GM18858 (cell line): ENCODE measurements at regions not wholly inside any gene's neighbourhood (a gene's known extent, or its start where the extent isn't known, plus 50 kb on each side); places are given as distances from the start of the nearest gene placed in this dataset.
"Not testable (repeated sequence)": the region's sequence is repeated elsewhere in the genome, so short reads cannot be mapped to it uniquely, and the experiment has no call there.

ENCODE experiments used
- ATAC-seq: cut with Tn5 transposase; IDR thresholded peaks from one replicate; pipeline ENCODE4 v1.9.1; 2021; ENCODE audit not compliant: unreplicated experiment

DNA sequence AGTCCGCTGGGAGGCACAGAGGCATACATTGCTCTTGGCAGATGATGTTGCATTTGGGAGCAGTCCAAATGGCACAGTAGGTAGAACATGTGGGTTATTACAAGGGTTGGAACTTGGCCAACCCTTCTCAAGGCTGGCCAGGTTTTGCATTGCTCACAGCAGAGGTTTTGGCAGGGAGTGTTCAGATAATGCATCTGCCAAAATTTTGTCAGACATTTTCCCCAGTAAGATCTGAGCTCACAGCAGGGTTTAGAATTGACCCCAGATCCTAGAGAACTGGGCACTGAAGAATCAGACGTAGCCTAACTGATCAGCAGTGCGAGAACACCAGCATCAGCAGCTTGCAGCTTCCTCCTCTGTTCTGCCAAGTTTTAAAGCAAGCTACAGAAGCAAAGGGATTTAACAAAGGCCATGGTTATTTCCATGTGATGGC lies 468.8 kb upstream of the KIF2B start:
- no peak for ATAC-seq

DNA sequence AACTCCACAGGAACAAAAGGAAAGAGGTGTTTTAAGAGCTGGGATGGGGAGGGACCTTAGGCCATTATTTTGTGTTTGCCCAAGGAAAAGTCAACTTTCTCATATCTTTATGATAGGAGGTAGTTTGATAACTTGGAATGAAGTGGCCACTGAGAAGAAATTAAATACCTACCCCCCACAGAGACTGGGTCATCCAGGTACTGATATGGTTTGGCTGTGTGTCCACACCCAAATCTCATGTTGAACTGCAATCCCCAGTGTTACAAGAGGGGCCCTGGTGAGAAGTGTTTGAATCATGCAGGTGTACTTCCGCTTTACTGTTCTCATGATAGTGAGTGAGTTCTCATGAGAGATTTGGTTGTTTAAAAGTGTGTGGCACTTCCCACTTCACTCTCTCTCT lies 477.9 kb upstream of the KIF2B start:
- no peak for ATAC-seq

DNA sequence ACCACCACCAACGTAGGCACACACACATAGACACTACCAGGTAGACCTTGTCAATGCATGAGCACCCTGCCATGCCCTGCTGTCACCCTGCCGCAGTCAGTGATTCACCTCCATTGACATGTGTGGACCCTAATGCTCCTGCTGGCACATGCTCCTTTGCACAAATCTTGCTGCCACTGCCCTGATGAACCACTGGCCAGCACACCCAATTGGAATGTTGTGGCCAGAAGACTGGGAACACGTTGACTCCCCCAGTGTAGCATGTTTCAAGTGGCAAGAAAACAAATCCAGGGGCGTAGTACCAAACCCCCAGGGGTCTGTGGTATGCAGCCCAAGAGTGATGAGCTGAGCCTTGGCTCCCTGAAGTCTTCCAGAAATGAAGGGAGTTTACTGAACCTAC lies 486.4 kb upstream of the KIF2B start:
- no peak for ATAC-seq

DNA sequence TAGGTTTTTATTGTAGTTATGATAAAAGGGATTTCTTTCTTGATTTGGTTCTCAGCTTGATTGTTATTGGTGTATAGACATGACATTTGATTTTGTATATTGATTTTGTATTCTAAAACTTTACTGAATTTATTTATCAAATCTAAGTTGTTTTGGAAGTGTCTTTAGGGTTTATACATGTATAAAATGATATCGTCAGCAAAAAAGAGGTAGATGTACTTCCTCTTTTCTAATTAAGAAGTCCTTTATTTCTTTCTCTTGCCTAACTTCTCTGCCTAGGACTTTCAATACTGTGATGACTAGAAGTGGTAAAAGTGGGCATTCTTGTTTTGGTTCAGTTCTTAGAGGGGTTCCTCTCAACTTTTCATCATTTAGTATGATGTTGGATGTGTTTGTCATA lies 487.3 kb upstream of the KIF2B start:
- ATAC-seq = no peak

DNA sequence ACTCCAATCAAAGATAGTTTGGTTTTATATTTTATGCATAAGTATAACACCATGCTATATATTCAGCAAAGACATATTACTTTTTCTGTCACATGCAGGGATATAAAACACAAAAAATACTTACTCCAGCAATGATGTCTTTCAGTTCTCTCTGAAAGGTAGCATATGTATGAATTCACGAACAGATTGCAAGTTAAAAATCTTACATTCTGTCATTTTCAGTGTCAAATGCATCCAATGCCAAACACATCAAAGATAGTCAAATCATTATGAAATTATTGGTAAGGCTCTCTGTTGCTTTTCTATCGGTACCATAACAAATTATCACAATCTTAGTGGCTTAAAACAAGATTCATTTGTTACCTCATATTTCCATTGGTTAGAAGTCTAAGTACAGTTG lies 492.0 kb upstream of the KIF2B start:
- ATAC-seq = no peak

DNA sequence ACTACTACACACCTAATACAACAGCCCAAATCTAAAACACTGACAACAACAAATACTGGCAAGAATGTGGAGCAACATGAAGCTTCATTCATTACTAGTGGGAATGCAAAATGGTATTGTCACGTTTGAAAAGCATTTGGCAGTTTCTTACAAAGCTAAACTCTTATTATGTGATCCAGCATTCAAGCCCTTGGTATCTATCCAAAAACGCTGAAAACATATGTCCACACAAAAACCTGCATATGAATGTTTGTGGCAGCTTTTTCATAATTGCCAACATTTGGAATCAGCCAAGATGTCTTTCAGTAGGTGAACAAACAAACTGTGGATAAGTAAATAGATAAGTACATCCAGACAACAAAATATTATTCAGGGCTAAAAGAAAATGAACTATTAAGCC lies 501.1 kb upstream of the KIF2B start:
- no peak for ATAC-seq

DNA sequence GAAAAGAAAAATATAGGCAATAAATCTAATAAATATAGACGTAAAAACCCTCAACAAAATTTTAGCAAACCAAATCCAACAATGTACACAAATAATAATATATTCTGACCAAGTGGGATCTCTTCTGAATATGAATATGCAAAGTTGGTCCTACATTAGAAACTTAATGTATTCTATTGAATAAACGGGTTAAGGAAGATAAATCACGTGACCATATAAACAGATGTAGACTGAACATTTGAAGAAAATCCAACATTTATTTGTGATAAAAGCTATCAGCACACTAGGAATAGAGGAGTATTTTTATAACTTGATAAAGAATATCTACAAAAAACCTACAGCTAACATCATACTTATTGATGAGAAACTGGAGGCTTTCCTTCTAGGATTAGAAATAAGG lies 502.8 kb upstream of the KIF2B start:
- ATAC-seq = no peak

DNA sequence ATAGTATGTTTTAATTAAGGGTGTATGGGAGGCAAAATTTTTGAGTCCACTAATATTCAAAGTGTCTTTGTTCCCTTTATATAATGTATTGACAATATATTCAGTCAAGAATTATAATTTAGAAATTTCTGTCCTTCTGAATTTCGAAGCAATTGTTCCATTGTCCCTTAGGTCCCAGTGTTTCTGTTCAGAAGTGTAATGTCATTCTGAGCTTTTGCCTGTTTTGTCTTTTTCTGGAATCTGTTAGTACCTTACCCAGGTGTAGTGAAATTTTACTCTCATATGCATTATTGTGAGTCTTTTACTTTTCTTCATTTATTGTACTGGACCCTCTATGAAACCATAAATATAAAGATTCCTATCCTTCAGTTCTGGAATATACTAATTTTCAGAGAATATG lies 505.7 kb upstream of the KIF2B start:
- ATAC-seq = no peak

DNA sequence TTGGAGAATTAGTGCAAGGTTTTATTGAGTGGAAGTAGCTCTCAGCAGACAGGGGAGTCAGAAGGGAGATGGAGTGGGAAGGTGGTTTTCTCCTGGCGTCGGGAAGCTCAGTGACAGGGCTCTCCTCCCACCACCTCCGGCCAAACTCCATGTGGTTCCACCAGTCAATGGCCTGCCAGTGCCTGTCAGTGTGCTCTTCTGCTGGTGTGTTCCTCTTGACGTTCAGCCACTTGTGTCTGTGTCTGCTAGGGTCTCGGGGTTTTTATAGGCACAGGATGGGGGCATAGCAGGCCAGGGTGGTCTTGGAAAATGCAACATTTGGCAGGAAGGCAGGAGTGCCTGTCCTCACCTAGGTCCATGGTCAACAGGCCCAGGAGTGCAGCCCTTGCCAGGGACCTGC lies 506.7 kb upstream of the KIF2B start:
- ATAC-seq = no peak

DNA sequence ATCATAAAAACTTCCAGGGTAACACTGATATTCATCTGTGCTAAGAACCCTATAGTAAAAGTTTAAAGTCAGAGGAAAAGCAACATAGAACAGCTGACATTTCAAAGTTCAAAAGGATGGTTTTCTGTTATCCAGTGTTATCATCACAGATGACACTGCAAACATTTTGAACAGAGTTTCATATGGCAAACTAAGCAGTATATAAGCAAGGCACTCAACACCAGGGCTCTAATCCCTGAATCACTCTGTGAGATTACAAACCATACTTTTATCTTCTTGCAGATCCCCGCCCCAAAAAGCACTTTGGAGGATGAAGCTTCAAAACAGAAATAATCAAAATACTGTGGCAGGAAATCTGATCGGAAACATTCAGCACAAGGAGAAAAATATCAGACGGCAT lies 508.2 kb upstream of the KIF2B start:
- no peak for ATAC-seq

DNA sequence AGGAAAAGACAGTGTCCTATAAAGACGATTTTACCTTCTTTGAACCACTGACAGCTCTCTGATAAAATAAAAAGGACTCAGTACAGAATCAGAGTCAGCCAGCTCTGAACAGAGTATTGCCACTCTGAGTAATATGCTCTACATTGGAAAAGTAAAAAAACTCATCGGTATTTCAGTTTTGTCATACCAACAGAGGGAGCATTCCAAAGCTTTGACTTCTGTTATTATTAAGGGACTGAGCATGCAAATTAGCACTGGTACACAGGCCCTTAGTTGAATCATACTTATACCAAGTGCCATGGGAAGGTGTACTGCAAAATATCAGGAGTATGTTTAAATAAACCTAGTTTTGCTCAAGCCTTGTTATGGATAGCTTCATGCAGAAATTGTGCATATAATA lies 509.0 kb upstream of the KIF2B start:
- ATAC-seq = no peak

DNA sequence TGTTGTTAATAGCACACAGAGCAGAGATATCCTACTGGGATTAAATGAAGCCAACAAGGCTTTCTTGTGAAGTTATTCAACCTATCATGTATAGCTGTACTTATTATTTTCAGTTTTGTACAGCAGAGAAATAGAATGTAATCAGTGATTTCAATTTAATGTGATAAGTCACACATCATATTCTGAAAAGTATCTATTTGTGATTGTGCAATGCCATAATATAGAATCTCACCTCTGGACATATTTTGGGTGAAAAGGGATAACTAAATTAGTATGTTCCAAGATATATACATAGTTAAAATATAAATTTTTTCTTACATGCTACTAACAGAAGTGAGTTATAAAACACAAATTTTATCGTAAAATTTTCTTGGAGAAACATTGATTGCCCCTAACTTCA lies 544.3 kb upstream of the KIF2B start:
- no peak for ATAC-seq

DNA sequence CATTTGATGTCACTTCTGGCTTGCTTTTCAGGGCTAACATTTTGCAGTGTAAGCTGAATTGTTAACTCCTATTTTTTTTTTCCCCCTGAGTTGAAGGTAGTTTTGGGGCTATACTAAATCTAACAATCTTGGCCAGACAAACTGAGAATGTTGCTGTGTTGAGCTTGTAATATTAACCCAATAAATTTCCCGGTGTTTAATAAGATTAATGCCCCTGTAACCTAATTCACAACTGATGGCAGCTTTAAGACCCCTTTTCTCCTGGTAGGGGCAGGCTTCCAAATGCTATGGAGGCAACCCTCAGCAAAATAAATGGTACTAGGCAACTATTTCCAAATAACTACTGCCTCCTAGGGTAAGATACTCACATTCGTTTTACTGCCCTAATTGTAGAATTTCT lies 549.6 kb upstream of the KIF2B start:
- ATAC-seq = no peak

DNA sequence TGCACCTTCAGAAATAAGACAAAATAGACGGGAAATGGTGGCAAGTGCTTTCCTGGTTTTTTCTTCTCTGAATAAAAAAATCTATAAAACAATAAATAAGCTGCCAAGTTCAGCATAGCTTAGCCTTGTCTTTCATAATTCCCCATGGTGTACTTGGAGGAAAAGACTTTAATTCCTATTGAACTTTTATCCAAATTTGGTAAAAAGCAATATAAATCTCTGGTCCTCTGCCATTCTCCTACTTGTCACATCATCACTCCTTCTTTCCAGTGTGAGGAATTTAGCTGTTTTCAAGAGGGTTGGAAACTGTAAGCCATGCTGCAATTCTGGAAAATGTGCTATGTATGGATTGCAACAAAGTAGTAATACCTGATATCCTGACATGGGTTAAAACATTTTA lies 551.8 kb upstream of the KIF2B start:
- ATAC-seq = no peak

DNA sequence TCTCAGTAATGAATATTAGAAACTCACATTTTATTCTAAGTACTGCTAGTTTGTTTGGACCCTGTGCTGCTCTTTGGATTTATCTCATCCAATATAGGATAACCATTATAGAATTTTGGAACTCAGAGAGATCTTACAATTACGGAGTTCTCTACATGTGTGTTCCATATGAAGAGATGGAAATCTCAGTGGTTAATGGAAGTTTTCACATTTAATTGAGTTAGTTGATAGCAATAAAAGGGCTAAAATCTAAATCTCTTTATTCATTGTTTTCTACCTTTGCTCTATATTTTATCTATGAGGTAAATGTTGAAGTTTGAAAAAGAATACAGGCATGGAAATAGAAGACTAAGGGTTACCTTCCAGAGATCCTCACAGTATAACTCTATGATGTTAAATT lies 558.0 kb upstream of the KIF2B start:
- no peak for ATAC-seq

DNA sequence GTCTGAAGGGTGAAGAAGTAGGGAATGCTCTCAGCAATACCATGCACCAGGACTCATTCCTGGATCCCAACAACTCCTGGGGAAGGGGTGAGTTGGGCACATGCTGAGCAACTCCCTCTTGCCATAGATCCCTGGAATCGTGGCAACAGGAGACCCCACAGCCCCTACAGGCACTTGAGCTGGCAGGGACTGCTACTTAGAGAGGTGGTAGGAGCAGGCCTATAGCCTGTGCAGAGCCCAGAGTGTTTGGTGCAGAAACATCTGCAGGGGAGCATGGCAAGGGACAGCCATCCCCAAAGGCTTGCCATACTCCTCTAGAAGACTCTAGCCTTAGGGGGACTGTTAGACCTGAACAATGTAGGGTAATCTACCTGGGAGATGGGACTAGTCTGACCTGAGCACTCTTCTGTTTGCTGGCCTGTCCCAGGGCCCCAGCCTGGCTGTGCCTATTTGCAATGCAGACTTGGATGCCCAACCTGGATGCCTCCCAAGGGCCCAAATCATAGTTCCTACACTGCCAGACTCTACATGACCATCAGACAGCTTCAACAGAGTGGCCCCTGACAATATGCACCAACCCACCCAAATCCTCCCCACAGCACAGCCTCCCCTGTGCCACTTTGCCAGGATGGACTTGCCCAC lies 568.6 kb upstream of the KIF2B start:
- ATAC-seq = no peak

DNA sequence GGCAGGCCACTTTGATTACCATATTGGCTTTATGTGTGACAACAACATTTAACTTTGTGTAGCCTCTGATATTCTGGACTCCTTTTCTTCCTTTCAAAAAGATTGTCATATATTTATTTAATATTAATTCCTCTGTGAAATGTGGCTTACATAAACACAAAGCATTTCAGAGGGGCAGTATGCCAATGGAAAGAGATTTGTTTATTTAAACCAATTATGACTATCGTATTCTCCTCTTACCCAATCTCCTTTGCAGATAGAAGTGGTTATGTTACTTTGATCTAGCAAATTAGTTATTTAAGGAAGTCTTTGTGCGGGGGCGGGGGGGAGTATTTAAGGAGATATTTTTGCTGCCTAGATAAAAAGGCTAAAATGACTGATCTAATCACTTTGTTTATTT lies 573.7 kb upstream of the KIF2B start:
- no peak for ATAC-seq

DNA sequence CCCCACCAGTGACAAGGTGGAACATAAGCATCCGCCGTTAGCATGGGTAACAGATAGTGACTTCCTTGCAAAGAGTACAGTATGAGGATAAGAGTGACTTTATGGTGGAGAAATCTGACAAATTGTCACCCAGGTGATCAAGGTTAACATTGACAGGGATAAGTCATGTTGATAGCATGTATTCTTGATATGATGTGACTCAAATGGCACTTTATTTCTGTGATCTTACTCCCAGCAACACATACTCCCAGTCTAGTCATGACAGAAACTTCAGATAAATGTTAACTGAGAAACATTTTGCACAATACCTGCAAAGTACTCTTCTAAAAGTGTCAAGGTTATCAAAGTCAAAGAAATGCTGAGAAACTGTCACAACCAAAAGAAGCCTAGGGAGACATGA lies 588.6 kb upstream of the KIF2B start:
- ATAC-seq = no peak

DNA sequence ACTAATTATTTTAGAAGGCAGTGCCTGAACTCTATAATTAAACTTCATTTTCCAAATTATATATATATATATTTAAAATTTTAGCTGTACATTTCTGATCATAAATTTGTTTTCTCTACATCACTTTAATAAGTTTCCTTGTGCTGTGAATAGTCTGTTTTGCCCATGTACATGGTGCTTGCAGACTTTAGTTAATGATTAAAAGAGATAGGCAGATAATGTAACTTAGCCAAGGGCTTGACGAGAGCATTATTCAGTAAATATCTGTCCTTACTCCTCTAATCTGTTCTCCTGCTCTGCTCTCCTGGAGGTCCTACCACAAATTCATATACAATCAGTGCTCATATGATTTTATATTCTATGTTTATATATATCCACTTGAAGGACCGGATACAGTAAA lies 595.2 kb upstream of the KIF2B start:
- ATAC-seq = no peak

DNA sequence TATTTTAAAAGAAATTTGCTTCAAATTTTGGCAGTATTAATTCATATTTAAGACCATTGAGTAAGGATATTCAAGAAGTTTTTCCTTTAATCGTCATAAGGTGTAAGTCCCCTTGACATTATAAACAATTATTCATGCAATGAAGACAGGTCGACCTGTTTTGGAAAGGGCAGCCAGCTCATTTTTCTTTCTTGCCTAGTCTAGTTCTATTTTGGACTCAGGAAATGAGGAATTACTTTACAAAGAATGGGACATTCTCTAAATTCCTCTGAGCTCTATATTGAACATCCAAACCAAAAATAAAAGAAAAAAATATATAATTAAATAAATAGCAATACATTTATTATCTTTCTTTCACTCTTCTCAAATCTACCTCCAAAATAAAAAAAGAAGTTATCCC lies 595.6 kb upstream of the KIF2B start:
- ATAC-seq = no peak

DNA sequence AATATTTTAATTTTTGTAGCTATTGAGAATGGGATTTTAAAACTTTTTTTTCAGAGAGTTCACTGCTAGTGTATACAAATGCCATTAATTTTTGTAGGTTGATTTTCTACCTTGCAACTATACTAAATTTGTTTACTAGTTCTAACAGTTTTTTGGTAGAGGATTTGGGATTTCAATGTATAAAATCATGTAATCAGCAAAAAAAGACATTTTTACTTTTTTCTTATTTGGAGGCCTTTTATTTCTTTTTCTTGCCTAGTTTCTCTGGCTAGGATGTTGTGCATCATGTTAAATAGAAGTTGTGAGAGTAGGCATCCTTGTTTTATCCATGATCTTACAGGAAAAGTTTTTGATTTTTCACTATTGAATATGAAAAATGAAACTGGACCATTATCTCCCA lies 602.9 kb upstream of the KIF2B start:
- ATAC-seq = no peak

DNA sequence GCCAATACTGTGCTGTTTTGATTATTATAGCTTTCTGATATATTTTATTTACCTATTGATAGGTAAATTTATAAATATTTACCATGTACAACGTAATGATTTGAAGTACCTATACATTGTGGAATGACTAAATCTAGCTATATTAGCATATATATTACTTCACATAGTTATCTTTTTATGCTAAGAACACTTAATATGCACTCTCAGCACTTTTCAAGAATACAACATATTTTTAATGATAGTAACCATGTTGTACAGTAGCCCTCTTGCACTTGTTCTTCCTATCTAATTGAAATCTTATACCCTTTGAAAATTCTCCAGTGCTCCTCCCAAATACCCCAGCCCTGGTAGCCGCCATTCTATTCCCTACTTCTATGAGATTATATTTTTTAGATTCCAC lies 604.0 kb upstream of the KIF2B start:
- ATAC-seq = no peak

DNA sequence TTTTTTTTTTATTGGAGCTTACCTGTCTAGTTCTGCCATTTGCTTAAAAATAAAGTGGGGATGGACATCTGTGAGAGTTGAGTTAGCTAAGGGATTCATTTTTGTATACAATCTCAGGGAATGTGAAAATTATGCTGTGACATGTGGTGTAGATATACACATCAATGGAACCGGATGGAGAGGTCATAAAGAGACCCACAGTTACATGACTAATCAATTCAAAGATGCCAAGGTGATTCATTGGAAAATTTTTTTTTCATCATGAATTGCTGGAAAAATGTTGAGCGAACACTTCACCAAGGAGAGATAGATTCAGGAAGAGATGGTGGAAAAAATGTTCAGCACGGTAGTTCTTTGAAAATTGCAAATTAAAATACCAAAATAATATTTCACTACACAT lies 605.4 kb upstream of the KIF2B start:
- no peak for ATAC-seq

DNA sequence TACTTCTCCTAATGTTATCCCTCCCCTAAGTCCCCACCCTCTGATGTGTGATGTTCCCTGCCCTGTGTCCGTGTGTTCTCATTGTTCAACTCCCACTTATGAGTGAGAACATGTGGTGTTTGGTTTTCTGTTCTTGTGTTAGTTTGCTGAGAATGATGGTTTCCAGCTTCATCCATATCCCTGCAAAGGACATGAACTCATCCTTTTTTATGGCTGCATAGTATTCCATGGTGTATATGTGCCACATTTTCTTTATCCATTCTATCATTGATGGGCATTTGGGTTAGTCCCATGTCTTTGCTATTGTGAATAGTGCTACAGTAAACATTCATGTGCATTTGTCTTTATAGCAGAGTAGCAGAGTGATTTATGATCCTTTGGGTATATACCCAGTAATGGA lies 613.8 kb upstream of the KIF2B start:
- not testable (repeated sequence) for ATAC-seq
